Heart left ventricle (tissue), 13 donors: ENCODE measurements at regions not wholly inside any gene's neighbourhood (a gene's known extent, or its start where the extent isn't known, plus 50 kb on each side); places are given as distances from the start of the nearest gene placed in this dataset.

ENCODE experiments used
- CTCF ChIP-seq, 12 donors: fragments of 200-600 bp; sonication (generic) in 4 of 12; IDR thresholded peaks; one replicate each; pipeline versions ENCODE4 v1.5.0 to v1.8.0; 2018 to 2022; ENCODE audit warnings: antibody characterized with exemption in 12 of 12, mild to moderate bottlenecking in 5 of 12
- POLR2A ChIP-seq, 2 donors: fragments of 450-650 bp; IDR thresholded peaks; one replicate each; pipeline ENCODE4 v1.6.1; 2017; ENCODE audit warnings: antibody characterized with exemption in 2 of 2, mild to moderate bottlenecking in 2 of 2, moderate library complexity in 2 of 2
- donor health status: ischemic (EF 13 %, LVEDD 7.1; RV severe dilation, severe dysfunction).
- donor health status: DM: no; HTN: yes; CAD: no.
- donor health status: DM: no; HTN: no; CAD: no.
- donor health status: ischemic (EF 25% LVEDD 6.9; RV normal size, moderate dysfunction).
- donor health status: ischemic (EF 25% LVEDD 5.7; RV mildly dilated, moderate dysfunction).
- donor health status: ischemic (EF 35%, LVEDD 5.7; RV mildly dilated, moderate dysfunction).
- donor health status: nonischemic (EF 11% LVEDD 7.7; RV severe dilation, severe dysfunction).
- donor health status: DM: yes; HTN: yes; CAD: no.
- donor health status: PGD.
- donor health status: ischemic (EF 29% LVEDD 5.4; RV normal size, mild dysfunction).
- donor health status: nonischemic (EF 23%, LVEDD 6.1; RV moderate dilation, normal function).

GRCh38 chr3:152203652-152204051 lies 65.1 kb upstream of the MBNL1 start:
- no peak for TF ChIP-seq CTCF (IDR thresholded peaks at IDR 0.05)
- no peak for TF ChIP-seq POLR2A (IDR thresholded peaks at IDR 0.05)
